Fibroblast of lung (primary cell): ENCODE measurements at regions not wholly inside any gene's neighbourhood (a gene's known extent, or its start where the extent isn't known, plus 50 kb on each side); places are given as distances from the start of the nearest gene placed in this dataset.

Source experiments
- EZH2 ChIP-seq: IDR thresholded peaks from 2 replicates; pipeline ENCODE4 v1.5.1; 2012; ENCODE audit warnings: low read length, control low read depth, mild to moderate bottlenecking; ENCODE audit errors: missing control alignments
- TF ChIP-seq, protein P1 (sequence below), 2 donors: IDR thresholded peaks in 1 of 2; conservative IDR thresholded peaks in 1 of 2; 1 replicate in 1 of 2; 2 replicates in 1 of 2; pipeline ENCODE4 v1.5.1; 2011 to 2012; ENCODE audit warnings: low read length in 2 of 2, control low read depth in 1 of 2, inconsistent platforms in 1 of 2, low read depth in 1 of 2, mild to moderate bottlenecking in 1 of 2

DNA sequence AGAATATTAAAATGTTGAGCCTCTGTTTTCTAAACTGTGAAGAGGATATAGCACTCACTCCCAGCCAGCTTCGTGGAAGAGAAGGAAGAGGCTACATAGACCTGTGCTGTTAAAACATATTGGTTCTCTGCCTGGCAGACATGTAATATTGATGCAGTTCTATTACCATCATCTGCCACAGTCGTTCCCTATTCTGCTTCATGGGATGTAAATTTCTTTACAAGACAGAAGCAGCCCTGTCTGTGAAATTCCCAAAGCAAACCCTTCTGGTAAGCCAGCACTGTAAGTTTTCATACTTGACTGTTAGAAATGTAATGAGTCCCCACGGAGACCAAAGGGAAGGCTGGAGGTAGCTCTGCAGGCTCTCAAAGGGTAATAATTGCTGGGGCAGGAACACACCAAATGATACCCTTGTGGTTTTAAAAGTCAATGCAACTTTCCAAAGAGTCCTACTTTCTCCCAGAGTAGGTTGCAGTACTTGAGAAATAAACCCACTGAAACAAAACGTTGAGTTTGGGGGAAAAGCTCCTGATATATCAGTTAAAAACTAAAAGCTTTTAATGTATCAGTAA lies 129.9 kb upstream of the HES1 start:
- TF ChIP-seq EZH2, result no peak
- TF ChIP-seq, protein P1, sequence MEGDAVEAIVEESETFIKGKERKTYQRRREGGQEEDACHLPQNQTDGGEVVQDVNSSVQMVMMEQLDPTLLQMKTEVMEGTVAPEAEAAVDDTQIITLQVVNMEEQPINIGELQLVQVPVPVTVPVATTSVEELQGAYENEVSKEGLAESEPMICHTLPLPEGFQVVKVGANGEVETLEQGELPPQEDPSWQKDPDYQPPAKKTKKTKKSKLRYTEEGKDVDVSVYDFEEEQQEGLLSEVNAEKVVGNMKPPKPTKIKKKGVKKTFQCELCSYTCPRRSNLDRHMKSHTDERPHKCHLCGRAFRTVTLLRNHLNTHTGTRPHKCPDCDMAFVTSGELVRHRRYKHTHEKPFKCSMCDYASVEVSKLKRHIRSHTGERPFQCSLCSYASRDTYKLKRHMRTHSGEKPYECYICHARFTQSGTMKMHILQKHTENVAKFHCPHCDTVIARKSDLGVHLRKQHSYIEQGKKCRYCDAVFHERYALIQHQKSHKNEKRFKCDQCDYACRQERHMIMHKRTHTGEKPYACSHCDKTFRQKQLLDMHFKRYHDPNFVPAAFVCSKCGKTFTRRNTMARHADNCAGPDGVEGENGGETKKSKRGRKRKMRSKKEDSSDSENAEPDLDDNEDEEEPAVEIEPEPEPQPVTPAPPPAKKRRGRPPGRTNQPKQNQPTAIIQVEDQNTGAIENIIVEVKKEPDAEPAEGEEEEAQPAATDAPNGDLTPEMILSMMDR (conservative IDR thresholded peaks at IDR 0.05 in 1 of 2, IDR thresholded peaks at IDR 0.05 in 1 of 2; ENCODE audit: low read depth in 1 of 2, low read length in 2 of 2), result no peak
